ENCODE measurements at regions not wholly inside any gene's neighbourhood (a gene's known extent, or its start where the extent isn't known, plus 50 kb on each side); places are given as distances from the start of the nearest gene placed in this dataset.

GRCh38 chr4:33390976-33391375 lies 2670.8 kb downstream of the PCDH7 start:
- TF ChIP-seq GATA2 (IDR thresholded peaks at IDR 0.05; ENCODE audit: low read depth, low read length), result no peak
- no peak for TF ChIP-seq GATA3 (IDR thresholded peaks at IDR 0.05; ENCODE audit: low read depth, low read length)

Measured in SH-SY5Y (cell line).